HG02943 (cell line): ENCODE measurements at regions not wholly inside any gene's neighbourhood (a gene's known extent, or its start where the extent isn't known, plus 50 kb on each side); places are given as distances from the start of the nearest gene placed in this dataset.

Experiments
- ATAC-seq: cut with Tn5 transposase; IDR thresholded peaks from one replicate; pipeline ENCODE4 v1.9.1; 2021; ENCODE audit warnings: mild to moderate bottlenecking, low read depth, moderate library complexity; ENCODE audit not compliant: unreplicated experiment

DNA sequence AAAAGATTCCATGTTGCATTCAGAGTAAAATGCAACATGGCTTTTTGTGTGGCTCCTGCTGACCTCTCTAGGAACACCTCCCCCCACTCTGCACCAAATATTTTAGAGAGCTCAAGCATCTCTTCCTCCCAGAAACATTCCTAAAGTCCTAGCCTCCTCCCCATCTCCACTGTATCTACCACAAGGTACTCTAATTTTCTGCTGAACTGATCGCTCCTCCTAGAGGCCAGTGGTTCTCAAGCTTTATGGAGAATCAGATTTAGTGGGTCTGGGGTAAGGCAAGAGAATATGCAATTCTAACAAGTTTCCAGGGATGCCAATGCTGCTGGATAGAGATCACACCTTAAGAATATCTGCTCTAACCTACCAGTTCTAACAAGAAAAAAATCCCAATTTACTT, 89.5 kb upstream of the HNRNPA3 start:
- no peak for ATAC-seq

DNA sequence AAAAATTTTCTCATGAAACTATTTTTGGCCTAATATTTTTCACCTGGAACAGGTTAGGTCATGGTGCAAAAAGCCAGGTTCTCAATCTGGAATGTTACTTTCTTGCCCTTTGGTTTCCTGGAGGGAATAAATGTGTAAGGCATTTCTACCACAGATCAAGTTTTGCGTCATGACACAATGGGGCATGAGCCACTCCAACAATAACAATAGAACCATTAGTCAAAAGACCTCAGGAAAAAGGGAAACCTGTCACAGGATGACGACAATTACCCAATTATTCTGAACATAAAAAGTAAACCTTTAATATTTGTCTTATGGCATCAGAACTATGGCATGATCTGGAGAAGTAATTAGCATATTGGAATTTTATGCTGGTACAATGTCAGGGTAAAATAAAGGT, 88.2 kb upstream of the HNRNPA3 start:
- no peak for ATAC-seq

DNA sequence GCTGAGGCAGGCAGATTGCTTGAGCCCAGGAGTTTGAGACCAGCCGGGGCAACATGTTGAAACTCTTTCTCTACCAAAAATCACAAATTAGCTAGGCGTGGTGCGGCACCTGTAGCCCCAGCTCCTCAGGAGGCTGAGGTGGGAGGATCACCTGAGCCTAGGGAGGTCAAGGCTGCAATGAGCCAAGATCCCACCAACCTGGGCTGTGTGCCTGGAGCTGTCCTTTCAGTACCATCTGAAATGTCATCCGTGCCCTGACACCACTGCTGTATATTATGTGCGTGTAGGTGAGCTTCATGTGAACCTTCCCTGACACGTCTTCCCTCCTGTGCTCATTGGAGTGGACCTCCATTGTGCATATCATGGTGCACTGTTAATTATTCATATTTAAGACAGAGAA, 84.8 kb upstream of the HNRNPA3 start:
- no peak for ATAC-seq

- ATAC-seq: no peak
Measured at GRCh38 chr2:177129610-177130009, 83.0 kb upstream of the HNRNPA3 start.

DNA sequence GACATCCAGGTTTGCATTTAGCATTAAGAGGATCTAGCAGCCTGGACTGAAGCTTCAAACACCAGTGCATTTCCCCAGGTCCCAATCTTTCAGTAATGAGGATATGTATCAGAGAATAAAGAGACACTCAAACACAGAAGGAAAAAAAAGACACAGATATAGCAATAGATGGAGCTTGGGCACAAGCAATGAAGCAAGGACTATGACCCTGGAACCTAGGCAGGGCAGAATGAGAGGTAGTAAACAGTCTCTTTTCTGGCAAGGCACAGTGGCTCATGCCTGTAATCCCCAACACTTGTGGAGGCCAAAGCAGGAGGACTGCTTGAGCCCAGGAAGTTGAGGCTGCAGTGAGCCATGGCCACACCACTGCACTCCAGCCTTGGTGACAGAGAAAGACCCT, 80.7 kb upstream of the HNRNPA3 start:
- ATAC-seq: no peak

- ATAC-seq: no peak
Measured at GRCh38 chr2:177138823-177139222, 73.8 kb upstream of the HNRNPA3 start.

- ATAC-seq: no peak
Measured at GRCh38 chr2:177141866-177142265, 70.7 kb upstream of the HNRNPA3 start.

DNA sequence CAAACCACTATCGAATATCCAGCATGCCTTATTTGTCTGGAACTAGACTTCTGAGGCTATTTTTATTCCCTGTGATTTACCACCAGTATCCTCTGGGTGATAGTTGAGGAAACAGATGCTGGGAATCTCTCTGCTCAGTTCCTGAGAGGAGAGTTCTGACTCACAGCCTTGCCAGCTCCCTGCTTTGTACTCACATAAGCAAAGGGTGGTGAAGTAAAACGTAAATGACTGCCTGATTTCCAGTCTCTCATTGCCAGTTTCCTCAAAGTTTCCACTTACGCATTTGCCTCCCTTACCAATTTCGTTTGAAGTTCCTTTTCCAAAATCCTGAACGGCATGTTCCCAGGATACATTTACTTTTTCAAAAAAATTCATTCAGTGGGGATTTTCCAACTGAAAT, 69.2 kb upstream of the HNRNPA3 start:
- no peak for ATAC-seq

DNA sequence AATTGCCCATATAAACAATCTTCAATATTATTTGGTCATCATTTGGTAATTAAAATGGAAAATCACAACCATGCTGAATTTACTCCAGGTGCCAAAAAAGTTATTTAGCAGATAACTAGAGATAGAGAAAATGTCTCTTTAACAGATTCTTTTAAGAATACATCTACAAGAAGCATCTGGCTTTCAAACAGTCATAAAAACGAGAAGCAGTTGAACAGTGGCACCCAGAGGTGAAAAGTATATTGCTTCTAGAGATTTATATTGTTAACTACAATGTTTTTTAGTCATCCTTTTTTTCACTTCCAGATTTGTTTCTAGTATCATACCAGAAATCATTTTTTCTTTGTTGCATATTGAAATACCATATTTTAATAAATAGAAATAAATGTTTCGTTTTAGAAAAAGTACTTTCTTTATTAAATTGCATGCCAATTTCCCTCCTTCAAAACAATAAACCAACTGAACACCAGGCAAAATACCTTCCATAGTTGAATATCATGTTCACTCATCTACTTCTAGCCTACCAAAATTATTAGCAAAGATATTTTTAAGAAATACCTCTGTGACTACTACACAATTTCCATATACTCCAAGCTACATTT, 65.4 kb upstream of the HNRNPA3 start:
- peak; percentile 54 for ATAC-seq

GRCh38 chr2:177147834-177148445, 64.7 kb upstream of the HNRNPA3 start:
- ATAC-seq: no peak

DNA sequence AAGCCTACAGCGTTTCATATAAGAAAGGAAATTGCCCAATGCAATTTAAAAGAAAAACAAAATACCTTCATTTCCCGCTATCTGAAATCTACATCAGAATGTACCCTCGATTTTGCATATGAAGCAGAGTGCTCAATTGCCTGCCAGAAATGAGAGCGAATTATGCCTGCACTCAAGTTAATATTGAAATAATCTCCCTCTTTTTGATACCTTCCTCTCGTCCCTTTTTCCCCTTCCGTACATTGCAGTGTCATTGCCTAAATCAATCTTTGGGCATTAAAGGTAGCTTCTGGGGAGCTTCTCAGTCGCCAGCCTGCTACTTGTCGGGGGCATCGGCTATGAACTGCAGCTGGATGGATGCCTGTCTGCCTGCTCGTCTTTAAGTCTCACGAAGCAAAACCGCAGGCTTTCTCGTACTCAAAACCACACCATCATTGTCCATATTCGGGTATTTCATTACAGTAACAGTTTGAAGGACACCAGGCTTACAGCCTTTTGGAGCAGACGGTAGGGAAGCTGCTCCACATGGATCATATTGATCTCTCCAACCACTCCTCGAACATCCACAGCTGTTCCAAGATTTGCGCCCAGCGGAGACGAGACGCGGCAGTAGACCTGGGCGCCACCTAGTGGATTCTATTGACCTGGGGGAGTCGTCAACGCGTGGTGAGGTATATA, 64.0 kb upstream of the HNRNPA3 start:
- peak; percentile 87 for ATAC-seq

- no peak for ATAC-seq
Measured at GRCh38 chr2:177149155-177149503, 63.5 kb upstream of the HNRNPA3 start.

DNA sequence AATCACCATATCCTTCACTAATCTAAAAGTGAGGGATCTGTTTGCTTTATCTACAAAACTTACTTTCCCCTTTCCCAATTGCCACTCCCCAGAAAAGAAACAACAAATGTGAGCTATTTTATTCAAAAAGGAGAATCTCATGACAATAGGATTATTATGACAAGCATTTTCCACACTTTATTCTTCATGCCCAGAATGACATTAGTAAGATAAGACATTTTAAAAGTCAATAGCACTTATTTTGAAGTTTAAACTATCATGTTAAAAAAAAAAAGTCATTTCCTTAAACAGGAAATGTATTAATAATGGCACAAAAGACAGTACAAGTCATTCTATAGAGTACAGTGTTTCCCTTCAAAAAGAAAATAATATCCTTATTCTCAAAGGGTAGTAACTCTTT, 58.8 kb upstream of the HNRNPA3 start:
- no peak for ATAC-seq

GRCh38 chr2:177154809-177155208, 57.8 kb upstream of the HNRNPA3 start:
- ATAC-seq: no peak

DNA sequence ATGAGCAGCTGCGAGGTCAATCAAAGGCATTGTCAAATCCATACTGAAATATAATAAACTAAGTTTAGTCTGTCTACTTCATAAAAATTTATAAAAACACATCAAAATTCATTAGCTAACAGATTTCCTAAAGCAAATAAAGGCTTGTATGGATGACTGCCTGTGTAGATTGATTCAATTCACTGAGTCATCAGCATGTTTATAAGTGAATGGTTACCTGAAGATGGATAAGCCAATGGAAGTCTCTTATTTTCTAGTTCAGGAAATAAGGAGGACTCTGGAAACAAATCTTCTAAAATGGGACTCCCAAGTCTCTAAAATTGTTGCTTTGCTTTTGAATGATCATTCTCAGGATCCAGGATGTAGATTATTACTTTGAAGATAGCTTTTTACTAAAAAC, 57.0 kb upstream of the HNRNPA3 start:
- no peak for ATAC-seq

- ATAC-seq: no peak
Measured at GRCh38 chr2:177161741-177162460, 50.7 kb upstream of the HNRNPA3 start.
